ENCODE measurements at regions not wholly inside any gene's neighbourhood (a gene's known extent, or its start where the extent isn't known, plus 50 kb on each side); places are given as distances from the start of the nearest gene placed in this dataset.

GRCh38 chr13:61128850-61129645 is 286.6 kb downstream of the PCDH20 start:
- TF ChIP-seq CTCF (IDR thresholded peaks at IDR 0.05; ENCODE audit: low read depth, low read length, missing control alignments), result no peak
- DNase-seq (ENCODE audit: low read depth), result no peak
- no peak overlapping the region for H3K4me3 ChIP-seq (ENCODE audit: low read depth, low read length)

- DNase-seq (ENCODE audit: low read depth), result no peak
- no peak overlapping the region for H3K4me3 ChIP-seq (ENCODE audit: low read depth, low read length)
- no peak for TF ChIP-seq CTCF (IDR thresholded peaks at IDR 0.05; ENCODE audit: low read depth, low read length, missing control alignments)
Measured at GRCh38 chr13:61123538-61124289, 291.9 kb downstream of the PCDH20 start.

GRCh38 chr13:61113140-61113658 is 302.4 kb downstream of the PCDH20 start:
- DNase-seq (ENCODE audit: low read depth), result no peak
- no peak overlapping the region for H3K4me3 ChIP-seq (ENCODE audit: low read depth, low read length)
- TF ChIP-seq CTCF (IDR thresholded peaks at IDR 0.05; ENCODE audit: low read depth, low read length, missing control alignments), result no peak

- TF ChIP-seq CTCF (IDR thresholded peaks at IDR 0.05; ENCODE audit: low read depth, low read length, missing control alignments), result no peak
- no peak for DNase-seq (ENCODE audit: low read depth)
- H3K4me3 ChIP-seq (ENCODE audit: low read depth, low read length), result no peak overlapping the region
Measured at GRCh38 chr13:61111529-61111928, 304.1 kb downstream of the PCDH20 start.

GRCh38 chr13:61110732-61111131 is 304.9 kb downstream of the PCDH20 start:
- DNase-seq (ENCODE audit: low read depth), result no peak
- no peak for TF ChIP-seq CTCF (IDR thresholded peaks at IDR 0.05; ENCODE audit: low read depth, low read length, missing control alignments)
- no peak overlapping the region for H3K4me3 ChIP-seq (ENCODE audit: low read depth, low read length)

GRCh38 chr13:61109741-61110140 is 305.9 kb downstream of the PCDH20 start:
- no peak for DNase-seq (ENCODE audit: low read depth)
- TF ChIP-seq CTCF (IDR thresholded peaks at IDR 0.05; ENCODE audit: low read depth, low read length, missing control alignments), result no peak
- no peak overlapping the region for H3K4me3 ChIP-seq (ENCODE audit: low read depth, low read length)
